ENCODE measurements at regions not wholly inside any gene's neighbourhood (a gene's known extent, or its start where the extent isn't known, plus 50 kb on each side); places are given as distances from the start of the nearest gene placed in this dataset.
"Not testable (repeated sequence)": the region's sequence is repeated elsewhere in the genome, so short reads cannot be mapped to it uniquely, and the experiment has no call there.

GRCh38 chr10:64859911-64860310 lies 1338.7 kb downstream of the REEP3 start:
- no peak for DNase-seq (ENCODE audit: low read depth)

DNA sequence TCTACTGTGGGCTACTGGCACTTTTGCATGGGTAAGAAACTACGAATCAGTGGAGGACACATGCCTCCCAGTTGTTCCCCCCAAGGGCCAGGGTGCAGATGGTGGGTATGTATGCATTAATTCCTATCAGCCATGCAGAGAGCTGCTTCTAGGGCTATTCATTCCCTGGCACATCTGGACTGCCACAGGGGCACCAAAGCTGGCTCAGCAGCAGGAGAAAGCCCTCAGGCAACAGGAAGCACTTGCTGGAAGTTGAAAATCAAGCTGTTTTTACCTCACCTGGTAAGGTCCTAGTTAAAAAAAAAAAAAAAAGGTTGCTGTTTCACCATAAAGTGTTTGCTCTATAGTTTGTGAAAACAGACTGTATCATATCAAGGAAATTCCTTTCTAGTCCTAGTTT lies 1342.6 kb downstream of the REEP3 start:
- no peak for DNase-seq (ENCODE audit: low read depth)

DNA sequence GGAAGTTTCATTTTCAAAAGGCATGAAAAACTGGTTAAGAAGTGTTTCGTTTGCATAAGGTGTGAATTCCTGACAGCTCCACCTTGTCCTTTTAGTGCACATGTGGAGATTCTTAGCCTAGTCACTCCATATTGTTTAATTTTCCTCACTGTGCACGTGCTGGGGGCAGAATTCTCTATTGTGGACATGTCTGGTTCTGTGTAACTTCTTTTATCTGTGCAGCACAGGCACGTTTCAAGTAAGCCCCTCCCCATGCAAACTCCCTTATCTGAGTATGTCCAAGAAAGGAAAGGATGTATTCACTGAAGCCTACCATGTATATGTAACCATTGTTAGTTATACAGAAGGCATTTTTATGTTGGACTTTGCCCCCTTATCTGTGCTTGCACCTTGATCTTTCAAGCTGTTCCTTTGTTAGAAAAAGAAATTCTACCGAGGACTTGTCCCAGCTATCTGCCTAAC lies 1346.3 kb downstream of the REEP3 start:
- DNase-seq (ENCODE audit: low read depth), result no peak

GRCh38 chr10:64873088-64873487 lies 1351.9 kb downstream of the REEP3 start:
- DNase-seq (ENCODE audit: low read depth), result no peak

DNA sequence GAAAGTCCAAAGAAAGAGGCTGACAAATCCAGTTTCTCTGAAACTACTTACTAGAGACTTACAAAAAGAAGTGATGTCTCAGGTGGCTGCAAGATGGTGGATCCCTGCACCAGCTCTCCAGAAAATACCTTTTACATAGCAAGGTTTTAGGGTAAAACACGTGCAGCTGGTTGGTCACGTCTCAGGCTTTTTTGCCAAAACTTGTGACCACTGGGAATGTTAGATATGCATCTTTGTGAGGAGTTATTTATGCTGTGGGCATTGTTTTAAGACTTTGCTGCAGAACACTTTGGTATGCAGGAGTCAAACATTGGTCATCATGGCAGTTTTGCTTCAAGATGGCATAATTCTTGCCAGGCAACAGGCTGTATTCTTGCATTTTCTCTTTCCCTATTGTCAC lies 1352.8 kb downstream of the REEP3 start:
- no peak for DNase-seq (ENCODE audit: low read depth)

GRCh38 chr10:64880546-64880945 lies 1359.3 kb downstream of the REEP3 start:
- no peak for DNase-seq (ENCODE audit: low read depth)

DNA sequence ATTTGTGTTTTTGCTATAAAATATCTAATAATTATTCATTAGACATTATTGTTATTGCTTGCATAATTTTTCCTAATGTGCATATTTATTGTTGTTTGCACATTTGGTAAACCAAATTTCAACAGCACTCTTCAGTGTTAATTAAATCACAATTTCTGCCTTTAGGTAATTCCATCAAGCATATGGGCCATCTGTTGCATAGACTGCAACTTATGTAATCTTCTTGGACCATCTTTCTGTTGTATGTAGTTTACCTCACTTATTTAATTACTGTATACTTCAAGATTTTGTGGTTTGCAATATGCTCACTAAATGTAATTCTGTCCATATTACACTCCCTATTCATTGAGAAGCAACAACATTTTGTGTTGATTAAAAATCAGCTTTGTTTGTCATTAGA lies 1360.1 kb downstream of the REEP3 start:
- no peak for DNase-seq (ENCODE audit: low read depth)

- no peak for DNase-seq (ENCODE audit: low read depth)
Observed at GRCh38 chr10:64896582-64896981, 1375.4 kb downstream of the REEP3 start.

DNA sequence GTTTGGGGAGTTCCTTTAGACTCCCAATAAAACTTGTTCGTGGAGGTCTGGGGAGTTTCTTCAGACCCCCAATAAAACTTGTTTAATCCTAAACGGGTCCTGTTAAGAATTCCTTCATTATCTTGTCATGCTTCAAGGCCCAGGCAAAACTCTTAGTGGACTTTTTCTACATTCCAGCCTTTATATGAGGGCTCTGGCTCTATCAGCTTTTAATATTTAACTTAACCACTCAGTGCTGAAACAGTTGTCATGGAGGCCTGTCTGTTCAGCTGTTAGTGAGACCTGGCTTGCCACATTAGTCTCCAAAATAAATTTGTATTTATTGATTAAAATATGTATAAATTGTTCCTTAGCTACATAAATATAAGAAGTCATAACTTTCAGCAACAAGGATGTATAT lies 1385.1 kb downstream of the REEP3 start:
- not testable (repeated sequence) for DNase-seq (ENCODE audit: low read depth)

DNA sequence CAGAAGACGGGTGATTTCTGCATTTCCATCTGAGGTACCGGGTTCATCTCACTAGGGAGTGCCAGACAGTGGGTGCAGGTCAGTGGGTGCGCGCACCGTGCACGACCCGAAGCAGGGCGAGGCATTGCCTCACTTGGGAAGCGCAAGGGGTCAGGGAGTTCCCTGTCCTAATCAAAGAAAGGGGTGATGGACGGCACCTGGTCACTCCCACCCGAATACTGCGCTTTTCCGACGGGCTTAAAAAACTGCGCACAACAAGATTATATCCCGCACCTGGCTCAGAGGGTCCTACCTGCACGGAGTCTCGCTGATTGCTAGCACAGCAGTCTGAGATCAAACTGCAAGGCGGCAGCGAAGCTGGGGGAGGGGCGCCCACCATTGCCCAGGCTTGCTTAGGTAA lies 1403.1 kb downstream of the REEP3 start:
- not testable (repeated sequence) for DNase-seq (ENCODE audit: low read depth)

DNA sequence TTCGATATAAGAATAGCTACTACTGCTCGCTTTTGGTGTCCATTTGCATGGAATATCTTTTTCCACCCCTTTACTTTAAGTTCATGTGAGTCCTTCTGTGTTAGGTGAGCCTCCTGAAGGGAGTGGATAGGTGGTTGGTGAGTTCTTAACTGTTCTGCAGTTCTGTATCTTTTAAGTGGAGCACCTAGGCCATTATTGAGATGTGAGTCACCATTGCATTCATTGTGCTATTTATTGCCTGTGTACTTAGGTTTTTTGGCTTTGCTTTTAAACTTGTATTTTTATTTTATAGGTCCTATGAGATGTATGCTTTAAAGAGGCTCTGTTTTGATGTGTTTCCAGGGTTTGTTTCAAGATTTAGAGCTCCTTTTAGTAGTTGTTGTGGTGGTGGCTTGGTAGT lies 1430.8 kb downstream of the REEP3 start:
- DNase-seq (ENCODE audit: low read depth), result no peak

- DNase-seq (ENCODE audit: low read depth), result no peak
Observed at GRCh38 chr10:64956441-64956840, 1435.2 kb downstream of the REEP3 start.

- DNase-seq (ENCODE audit: low read depth), result no peak
Observed at GRCh38 chr10:64959116-64959515, 1437.9 kb downstream of the REEP3 start.

DNA sequence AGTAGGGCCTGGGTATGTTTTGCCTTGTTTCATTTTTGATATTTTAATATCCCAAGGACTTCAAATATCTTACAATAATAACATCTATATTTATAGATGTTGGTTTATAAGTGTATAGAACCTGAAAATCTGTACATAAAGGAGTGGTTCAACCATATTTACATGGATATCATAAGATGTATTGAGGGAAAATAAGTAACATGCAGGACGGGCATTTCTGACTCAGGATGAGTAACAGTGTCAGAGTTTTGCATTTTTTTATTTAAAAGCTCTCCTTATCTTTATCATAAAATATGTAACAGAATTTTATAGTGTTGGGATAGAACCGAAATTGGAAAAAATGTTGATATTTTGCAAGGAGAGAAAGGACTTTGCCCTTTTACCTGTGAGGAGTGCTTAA lies 1438.7 kb downstream of the REEP3 start:
- DNase-seq (ENCODE audit: low read depth), result no peak

GRCh38 chr10:64973391-64973790 lies 1452.2 kb downstream of the REEP3 start:
- no peak for DNase-seq (ENCODE audit: low read depth)

DNA sequence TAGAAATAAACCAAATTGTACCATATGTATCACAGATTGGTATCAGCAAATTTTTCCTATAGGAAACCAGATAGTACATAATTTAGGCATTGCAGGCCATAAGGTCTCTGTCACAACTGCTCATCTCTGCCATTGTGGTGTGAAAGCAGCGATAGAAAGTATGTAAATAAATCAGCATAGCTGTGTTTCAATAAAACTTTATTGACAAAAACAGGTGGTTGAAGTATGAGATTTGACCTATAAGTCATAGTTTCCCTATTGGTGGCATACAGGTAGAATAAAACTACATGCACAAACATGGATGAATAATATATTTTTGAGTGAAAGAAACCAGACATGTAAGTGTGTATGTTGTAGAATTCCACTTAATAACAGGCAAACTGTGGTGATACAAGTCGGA lies 1454.9 kb downstream of the REEP3 start:
- DNase-seq (ENCODE audit: low read depth), result no peak

- no peak for DNase-seq (ENCODE audit: low read depth)
Observed at GRCh38 chr10:64977915-64978314, 1456.7 kb downstream of the REEP3 start.

DNA sequence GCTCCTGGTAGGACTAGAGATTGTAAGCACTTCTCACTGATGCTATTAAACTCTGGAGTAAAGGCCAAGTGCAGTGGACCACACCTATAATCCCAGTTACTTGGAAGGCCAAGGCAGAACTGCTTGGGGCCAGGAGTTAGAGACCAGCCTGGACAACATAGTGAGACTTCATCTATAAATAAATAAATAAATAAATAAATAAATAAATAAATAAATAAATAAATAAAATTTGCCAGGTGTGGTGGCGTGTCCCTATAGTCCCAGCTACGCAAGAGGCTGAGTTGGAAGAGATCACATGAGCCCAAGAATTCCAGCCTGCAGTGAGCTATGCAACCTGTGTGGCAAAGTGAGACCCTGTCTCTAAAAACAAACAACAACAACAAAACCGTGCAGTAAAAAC lies 1475.7 kb downstream of the REEP3 start:
- no peak for DNase-seq (ENCODE audit: low read depth)

DNA sequence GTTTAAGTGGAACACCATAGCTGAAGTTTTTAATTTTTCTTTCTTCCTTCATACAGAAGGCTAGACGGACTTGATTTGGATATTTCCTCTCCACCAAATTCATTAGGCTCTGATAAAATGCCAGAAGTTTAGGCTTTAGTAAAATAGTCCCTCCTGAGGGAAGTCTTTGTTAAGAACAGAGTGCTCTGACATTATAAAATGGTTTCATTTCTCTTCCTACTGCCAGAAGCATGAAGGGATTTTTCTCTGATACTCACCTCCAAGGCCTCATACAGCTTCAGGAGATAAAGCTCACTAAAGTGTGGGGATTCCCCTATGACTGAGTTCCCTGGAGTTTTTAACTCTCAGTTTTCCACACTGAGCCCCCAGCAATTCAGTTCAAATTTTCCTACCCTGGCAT lies 1489.6 kb downstream of the REEP3 start:
- no peak for DNase-seq (ENCODE audit: low read depth)

GRCh38 chr10:65017523-65017922 lies 1496.3 kb downstream of the REEP3 start:
- DNase-seq (ENCODE audit: low read depth), result no peak

DNA sequence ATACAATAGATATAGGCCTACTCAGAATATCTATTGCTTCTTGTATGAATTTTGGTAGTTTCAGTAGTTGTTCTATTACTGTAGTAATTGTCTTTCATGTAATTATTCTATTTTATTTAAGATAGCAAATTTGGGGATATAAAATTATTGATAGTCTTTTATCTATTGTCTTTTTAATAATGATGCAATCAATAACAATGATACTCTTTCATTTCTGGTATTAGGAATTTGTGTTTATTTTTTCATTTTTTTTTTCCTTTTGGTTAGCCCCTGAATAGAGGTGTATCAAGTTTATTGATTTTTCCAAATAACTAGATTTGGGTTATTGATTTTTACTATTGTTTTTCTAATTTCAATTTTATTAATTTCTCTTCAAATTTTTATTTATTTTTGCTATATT lies 1503.7 kb downstream of the REEP3 start:
- no peak for DNase-seq (ENCODE audit: low read depth)

GRCh38 chr10:65030263-65030662 lies 1509.1 kb downstream of the REEP3 start:
- DNase-seq (ENCODE audit: low read depth), result no peak

DNA sequence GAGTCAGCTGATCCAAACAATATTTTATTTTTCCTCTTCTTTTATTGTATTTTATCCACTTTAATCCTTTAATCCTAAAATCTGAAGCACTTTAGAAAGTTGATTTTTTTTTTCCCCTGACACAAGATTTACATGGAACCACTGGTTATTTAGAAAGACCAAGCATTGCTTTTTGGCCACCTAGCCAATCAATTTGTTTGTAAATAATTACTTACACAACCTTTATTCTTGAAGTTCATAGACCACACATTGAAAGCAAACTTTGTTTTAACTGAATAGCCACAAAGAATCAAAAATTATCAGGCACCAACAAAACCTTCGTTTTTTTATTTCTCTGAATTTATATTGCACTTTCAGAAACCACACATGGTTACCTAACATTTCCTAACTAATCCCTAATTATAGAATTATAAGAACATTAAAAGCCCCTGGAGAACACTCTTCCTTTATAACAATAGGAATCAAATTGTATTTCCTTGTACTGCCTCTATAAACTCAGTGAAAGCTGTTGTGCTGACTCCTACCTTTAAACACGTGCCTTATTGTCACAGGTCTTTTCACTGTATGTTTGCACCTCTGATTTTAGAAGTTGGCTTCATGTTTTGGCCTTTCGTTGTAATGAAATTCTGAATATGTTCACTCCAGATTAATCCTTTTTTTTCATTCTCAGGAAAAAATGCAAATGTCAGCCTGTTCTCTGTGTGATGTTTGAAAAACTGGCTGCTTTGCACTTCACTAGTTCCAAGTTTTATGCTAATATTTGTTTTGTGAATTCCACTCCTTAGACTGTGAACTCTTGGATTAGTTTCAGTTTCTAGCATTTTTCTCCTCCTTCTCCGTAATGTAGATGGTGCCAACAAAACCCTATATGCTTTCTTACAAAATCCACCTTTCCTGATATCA lies 1511.9 kb downstream of the REEP3 start:
- DNase-seq (ENCODE audit: low read depth), result no peak

- DNase-seq (ENCODE audit: low read depth), result no peak
Observed at GRCh38 chr10:65033957-65034356, 1512.8 kb downstream of the REEP3 start.

Data from ELR (cell line).